ENCODE measurements at regions not wholly inside any gene's neighbourhood (a gene's known extent, or its start where the extent isn't known, plus 50 kb on each side); places are given as distances from the start of the nearest gene placed in this dataset.
"Not testable (repeated sequence)": the region's sequence is repeated elsewhere in the genome, so short reads cannot be mapped to it uniquely, and the experiment has no call there.

GRCh38 chr21:38115870-38116269, 140.9 kb upstream of the KCNJ15 start:
- DNase-seq, result no peak

DNA sequence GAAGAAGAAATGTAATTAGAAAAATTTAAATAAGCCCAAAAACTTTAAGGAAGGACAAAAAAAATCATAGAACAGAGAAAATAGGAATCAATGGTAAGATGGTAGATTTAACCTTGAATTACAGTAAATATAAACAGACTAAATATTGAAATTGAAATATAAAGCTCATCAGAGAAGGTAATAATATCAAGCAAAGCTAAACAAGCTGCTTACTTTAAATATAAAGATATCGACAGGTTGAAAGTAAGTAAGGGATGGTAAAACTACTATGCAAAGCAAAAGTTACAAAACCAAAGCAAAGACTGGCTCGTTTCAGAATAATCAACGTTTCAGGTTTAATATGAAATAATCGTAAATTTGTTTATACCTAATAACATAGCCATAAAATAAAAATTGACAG, 137.0 kb upstream of the KCNJ15 start:
- DNase-seq, result no peak

DNA sequence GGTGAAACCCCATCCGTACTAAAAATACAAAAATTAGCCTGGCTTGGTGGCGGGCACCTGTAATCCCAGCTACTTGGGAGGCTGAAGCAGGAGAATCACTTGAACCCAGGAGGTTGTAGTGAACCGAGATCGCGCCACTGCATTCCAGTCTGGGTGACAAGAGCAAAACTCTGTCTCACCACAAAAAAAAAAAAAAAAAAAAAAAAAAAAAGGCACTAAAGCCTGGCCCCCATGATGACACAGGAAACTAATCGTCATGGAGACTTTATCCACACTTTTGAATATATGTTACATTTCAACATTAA, 136.2 kb upstream of the KCNJ15 start:
- not testable (repeated sequence) for DNase-seq

GRCh38 chr21:38120984-38121855, 135.6 kb upstream of the KCNJ15 start:
- no peak for DNase-seq

- no peak for DNase-seq
Observed at GRCh38 chr21:38121888-38122720, 134.7 kb upstream of the KCNJ15 start.

DNA sequence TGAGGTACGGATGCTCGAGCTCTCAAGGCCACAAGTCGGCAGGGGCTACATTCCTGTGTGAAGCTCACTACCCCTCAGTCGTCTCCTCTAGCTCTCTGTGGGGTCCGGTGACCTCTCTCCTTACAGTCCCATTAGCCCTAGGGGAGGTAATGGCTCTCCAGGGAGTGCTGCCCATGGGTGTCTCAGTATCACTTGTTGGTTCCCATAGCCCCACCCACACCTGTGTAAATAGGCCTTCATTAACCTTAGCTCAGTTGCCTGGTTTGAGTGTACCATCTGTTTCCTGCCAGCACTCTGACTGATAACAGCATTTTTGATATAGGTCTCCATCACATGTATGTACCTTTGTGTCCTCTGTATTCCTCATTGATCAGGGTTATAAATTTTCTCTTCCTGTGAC, 133.2 kb upstream of the KCNJ15 start:
- DNase-seq, result no peak

DNA sequence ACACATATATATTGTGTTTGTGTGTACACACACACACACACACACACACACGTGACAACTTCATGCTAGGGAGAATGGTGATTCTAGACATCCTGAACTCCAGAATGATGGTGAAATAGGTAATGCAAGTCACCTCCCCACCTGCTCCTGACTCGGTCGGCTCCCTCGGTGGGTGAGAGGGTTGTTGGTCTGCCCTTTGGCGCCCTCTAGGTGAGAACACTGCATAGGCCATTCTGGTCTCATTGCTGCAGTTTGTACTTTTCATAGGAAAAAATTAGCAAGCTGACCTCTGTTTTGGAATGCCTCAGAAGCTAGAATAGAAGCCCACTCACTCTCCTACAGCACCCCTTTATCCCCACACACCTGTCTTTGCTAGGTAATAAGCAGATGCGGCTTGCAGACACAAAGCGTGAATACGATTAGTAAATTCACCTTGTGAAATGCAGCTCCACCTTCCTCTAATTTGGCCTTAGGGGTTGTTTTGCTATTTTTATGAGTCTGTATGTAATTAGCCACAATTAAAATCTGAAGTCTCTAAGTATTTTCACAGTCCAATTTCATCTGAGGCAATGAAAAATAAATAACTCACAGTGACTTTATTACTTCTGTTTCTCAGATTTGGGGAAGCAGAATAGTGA, 130.0 kb upstream of the KCNJ15 start:
- DNase-seq, result no peak

- no peak for DNase-seq
Observed at GRCh38 chr21:38129711-38130110, 127.1 kb upstream of the KCNJ15 start.

- no peak for DNase-seq
Observed at GRCh38 chr21:38133240-38133639, 123.6 kb upstream of the KCNJ15 start.

GRCh38 chr21:38134084-38134873, 122.5 kb upstream of the KCNJ15 start:
- no peak for DNase-seq

DNA sequence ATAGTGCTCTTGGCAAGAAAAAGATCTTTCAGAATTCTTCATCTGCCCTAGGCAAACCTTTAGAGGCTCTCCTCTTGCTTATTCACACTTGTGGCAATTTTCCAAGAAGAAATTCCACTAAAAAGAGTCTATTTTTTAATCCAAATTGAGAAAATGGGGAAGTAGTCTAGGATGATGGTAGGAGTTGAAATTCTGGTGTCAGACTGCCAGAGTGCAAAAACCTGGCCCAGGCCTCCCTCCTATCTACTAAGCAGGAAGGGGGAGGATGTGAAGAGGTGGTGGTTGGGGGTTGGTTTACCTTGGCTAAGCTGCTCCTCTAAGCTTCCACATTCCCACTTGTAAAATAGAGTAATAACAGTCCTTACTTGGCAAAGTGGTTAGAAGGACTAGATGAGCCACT, 120.6 kb upstream of the KCNJ15 start:
- DNase-seq, result no peak

- DNase-seq, result no peak
Observed at GRCh38 chr21:38139380-38140168, 117.2 kb upstream of the KCNJ15 start.

GRCh38 chr21:38140207-38140903, 116.4 kb upstream of the KCNJ15 start:
- no peak for DNase-seq

GRCh38 chr21:38142224-38142623, 114.6 kb upstream of the KCNJ15 start:
- DNase-seq, result no peak

DNA sequence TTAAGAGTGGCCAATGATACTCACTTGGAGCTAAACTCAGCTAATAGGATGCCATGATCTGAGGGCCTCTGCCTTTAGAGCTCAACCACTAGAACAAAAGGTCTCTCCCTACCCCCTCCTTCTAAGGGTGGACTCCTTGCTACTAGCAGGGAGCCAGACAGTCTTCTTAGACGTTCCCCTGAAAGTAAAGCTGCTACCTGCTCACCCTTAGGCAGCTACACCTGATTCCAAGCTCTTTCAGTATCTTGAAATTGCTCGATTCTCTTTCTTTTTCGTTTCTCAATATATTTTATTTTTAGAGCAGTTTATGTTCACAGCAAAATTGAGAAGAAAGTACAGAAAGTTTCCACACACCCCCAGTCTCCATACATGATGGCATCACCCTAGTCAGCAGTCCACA, 112.6 kb upstream of the KCNJ15 start:
- no peak for DNase-seq

- no peak for DNase-seq
Observed at GRCh38 chr21:38145104-38145503, 111.7 kb upstream of the KCNJ15 start.

DNA sequence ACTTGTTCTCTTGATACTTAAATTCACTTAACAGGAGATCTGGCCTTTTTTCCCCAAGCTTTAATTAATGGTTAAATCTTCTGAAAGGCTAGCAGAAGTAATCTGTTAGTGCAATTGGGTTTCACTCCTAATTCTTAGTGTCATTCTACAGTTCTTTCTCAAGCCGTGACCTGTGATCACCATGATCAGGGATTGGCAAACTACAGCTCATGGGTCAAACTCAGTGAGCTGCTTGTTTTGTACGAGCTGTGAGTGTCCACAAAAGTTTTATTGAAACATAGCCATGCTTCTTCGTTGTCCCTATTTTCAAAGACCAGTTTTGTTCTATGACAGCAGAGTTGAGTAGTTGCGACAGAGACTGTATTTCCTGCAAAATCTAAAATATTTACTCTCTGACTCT, 109.4 kb upstream of the KCNJ15 start:
- no peak for DNase-seq

DNA sequence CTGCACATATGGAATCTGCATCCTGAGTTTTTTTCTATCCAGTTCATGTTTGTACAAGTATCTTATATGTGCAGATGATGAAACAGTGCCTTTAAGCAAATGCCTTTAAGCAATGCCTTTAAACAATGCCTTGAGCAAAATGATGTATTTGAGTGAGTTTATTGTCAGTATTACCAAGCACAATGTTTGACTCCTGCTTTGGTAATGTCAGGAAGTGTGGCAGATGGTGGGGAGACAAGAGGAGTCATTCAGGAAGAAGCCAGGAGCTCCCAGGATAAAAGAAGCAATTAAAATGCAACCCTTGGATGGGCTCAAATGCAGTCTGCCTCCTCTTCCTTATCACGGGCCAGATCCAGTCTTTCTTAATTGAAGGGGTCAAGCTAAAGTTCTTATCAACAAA, 108.7 kb upstream of the KCNJ15 start:
- DNase-seq, result no peak

DNA sequence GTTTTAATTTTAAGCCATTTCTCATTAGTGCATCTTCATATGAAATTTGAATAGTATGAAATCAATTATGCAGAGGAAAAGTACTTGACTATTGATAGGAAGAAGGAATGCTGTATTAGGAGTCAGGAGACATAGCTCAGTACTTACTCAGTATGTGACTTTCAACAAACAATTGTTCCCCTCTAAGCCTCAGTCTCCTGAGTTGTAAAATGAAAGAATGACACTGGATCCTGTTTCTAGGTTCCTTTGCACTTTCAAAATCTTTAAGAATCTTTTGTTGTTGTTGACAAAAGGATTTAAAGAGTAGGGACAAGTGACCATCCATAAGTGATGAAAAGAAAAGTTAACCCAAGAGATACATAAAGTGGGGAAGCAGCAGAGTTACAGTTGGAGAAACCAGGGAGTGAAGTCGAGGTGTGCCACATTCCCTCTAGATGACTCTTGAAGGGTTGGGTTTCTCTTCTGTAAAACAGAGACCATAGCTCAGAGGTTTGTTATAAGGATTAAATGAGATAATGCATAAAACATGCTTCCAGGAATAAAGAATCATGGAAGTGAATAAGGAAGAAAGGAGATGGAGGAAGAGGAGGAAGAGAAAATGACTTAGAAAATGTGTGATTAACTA, 105.7 kb upstream of the KCNJ15 start:
- DNase-seq, result no peak

GRCh38 chr21:38156200-38156599, 100.6 kb upstream of the KCNJ15 start:
- no peak for DNase-seq

DNA sequence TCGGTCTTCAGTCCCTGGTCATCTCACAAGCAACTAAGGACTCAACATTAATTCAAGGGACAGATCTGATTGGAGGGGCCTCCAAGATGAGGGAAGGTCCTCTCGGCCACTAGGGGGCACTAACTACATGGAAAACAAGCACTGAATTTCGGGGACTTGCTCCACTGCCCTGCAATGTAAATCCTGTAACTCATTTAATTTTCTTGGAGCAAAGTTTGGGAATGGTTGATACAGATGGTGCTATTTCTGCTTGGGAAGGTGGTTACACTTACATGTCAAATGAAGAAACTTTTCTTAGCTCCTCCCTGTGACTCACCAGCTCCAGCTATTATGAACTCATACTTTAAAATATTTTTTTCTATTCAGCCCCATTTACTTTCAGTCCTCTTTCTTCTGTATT, 97.4 kb upstream of the KCNJ15 start:
- no peak for DNase-seq
